ENCODE measurements at regions not wholly inside any gene's neighbourhood (a gene's known extent, or its start where the extent isn't known, plus 50 kb on each side); places are given as distances from the start of the nearest gene placed in this dataset.
"Not testable (repeated sequence)": the region's sequence is repeated elsewhere in the genome, so short reads cannot be mapped to it uniquely, and the experiment has no call there.

DNA sequence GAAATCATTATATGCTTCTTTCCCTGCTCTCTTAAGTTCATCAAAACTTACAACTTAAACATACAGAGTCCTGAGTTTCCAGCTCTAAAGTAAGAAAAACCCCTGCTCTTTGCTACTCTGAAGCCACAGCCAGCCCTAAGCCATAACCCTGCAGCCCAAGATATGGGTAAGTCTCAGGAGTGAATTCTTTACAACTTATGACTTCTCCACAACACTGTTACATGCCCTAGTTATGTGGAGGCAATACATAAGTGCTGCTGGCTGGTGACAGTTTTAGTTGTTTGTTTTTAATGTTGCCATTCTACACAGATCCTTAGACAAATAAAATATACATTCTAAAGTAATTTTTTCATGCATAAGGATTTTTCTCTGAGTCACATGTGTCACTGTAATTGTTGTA, 100.2 kb downstream of the FBXO8 start:
- DNase-seq, result no peak

- no peak for DNase-seq
These were observed 101.6 kb downstream of the FBXO8 start for GRCh38 chr4:174181827-174182226.

- no peak for DNase-seq
These were observed 105.9 kb downstream of the FBXO8 start for GRCh38 chr4:174177536-174177935.

DNA sequence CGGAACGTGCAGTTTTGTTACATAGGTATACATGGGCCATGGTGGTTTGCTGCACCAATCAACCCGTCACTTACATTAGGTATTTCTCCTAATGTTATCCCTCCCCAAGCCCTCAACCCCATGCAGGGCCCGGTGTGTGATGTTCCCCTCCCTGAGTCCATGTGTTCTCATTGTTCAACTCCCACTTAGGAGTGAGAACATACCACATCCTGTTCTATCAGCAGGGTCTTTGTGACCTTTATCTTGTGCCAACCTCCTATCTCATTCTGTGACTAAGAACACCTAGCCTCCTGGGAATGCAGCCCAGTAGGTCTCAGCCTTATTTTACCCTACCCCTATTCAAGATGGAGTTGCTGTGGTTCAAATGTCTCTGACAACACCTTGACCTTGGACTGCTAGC, 107.6 kb downstream of the FBXO8 start:
- not testable (repeated sequence) for DNase-seq

DNA sequence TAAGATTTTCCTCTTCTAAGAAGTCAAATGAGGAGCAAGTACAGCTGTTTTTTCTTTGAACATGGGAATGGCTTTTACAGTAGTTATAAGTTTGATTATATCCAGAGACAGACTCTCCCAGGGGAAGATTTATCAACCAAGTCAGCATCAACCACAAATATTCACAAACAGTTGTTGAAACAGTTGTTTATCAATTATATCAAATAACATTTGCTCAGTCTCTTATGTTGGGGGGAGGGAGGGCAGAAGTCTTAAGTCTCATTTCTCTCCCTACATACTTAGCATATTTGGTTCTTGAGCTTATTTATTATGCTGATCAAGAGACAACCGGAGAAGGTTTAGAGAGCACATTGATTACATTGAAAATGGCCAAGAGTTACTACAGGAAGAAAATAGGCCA, 110.1 kb downstream of the FBXO8 start:
- no peak for DNase-seq

DNA sequence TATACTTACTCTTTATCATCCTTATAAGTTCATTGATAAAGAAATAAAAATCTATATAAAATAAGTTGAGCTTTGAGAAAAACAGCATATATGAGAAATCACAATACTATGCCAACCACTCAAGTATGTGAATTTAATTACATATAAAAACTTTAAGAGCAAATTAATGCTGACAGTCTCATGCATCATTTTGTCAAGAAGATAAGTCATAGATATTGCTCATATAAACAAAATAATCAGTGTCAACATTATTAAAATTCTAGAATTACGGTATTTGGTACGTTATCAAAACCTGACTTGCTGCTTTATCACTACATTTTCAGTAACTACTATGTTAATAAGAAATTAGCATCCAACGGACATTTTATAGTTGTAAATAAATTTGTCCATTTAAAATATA, 111.2 kb downstream of the FBXO8 start:
- DNase-seq, result no peak

GRCh38 chr4:174170906-174171305, 112.6 kb downstream of the FBXO8 start:
- no peak for DNase-seq

- no peak for DNase-seq
These were observed 113.4 kb downstream of the FBXO8 start for GRCh38 chr4:174170091-174170490.

- DNase-seq, result no peak
These were observed 126.3 kb downstream of the FBXO8 start for GRCh38 chr4:174157106-174157607.

DNA sequence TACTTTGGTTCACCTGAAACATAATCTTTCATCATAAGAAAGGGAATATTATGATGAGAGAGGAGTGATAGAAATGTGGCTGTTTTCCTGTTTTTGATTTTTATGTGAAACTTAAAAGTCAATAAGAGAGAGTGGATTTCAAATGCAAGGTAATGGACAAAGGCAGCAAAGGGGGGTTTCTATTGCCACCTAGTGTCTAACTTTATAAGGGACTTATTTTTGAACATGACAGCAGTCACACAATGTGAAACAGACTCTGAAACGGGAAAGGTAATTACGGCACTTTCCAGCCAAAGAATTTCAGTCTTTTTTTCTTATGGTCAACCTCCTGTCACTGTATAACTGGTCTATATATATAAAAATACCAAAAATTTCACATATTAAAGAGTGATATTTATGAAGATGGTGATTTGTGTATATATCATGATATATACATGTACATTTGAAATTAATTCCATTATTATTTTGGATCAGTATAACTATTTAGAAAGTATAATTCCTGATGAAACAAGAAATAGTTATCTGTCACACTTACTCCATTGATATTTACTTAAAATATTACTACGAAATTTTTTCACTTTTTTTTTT, 127.1 kb downstream of the FBXO8 start:
- DNase-seq, result no peak

- DNase-seq, result no peak
These were observed 129.1 kb downstream of the FBXO8 start for GRCh38 chr4:174154215-174154854.

DNA sequence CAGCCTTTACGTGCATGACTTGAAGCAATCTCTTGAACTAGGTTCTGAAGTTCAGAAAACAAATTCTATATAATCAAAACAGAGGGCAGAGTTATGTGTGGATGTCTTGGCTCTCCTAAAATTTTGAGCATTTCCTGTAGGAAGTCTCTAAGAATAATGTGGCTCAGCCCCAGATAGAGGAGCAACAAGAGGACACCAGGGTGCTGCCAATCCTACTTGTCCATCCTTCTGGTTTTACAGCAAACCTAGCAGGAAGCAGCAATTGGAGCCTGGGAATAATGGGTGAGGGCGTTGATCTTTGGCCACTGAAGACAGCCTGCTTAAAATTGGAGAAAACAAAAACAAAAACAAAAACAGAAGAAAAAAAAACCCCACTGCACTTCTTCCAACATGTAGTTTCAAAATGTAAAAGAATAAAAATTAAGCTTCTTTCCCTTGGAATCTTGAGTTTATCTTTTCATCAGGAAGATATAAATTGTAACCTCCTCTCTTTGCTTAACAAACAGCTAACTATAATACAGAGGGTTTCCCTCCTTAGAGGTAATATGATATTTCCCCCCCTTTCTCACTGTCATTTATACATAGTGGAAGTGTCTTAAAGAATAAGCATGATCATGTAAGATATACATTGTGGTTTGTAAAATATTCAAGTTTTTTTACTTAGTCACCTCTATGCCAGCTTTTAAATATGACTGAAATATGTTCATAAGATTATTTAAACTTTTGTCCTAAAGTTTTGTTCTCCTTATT, 130.6 kb downstream of the FBXO8 start:
- no peak for DNase-seq

DNA sequence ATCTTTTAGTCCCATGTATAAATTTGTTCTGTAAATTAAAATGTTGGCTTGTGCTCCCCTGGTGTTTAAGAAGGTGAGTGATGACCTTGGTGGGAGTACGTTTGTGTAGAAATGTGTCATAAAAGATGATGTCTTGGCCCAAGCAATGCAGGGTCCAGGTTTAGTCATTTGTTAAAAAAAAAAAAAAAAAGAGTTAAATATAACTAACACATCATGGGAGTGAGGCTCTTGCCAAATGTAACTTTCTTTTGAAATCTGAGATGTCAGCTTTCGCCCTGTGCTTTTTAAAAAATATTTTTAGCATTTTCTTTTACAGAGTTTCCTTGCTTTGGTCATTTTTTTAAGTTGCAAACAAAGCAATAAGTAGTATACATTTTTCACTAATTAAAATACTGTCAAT, 135.6 kb downstream of the FBXO8 start:
- no peak for DNase-seq

- no peak for DNase-seq
These were observed 139.4 kb downstream of the FBXO8 start for GRCh38 chr4:174144106-174144505.

DNA sequence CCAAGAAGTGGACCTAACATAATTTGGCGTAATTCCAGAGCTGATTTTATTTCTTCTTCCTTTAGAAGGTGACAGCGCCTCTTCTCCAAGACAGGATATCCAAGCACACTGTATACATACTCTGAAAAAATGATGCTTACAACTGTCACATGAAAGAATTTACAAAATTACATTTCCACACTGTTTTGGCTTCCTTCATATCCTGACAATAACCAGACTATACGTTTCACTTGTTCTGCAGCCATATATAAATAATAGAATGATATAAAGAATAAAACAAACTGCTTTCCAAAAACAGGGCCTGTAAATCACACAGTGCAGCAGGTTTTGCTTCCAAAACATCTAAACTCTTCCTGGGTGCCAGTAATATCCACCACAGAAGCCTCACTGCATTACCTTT, 141.6 kb downstream of the FBXO8 start:
- no peak for DNase-seq

- no peak for DNase-seq
These were observed 144.9 kb downstream of the FBXO8 start for GRCh38 chr4:174138616-174139015.

DNA sequence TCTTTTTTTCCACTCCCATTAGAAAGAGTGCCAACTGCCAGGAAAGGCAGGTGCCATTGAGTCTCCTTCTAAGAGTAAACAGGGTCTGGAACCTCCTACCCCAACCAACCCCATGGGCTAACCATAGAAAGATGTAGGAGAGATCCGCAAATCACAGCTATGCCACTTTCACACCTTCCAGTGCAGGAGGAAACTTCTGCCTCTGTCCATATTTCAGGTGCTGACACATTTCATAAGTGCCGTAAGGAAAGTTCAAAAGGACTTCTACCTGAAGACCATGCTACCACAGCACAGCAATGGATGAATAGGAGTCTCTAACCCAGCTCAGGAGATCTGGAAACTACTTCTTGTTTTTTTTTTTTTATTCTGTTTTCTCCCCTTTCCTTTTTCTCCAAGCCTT, 145.8 kb downstream of the FBXO8 start:
- no peak for DNase-seq

- no peak for DNase-seq
These were observed 147.5 kb downstream of the FBXO8 start for GRCh38 chr4:174135936-174136406.

DNA sequence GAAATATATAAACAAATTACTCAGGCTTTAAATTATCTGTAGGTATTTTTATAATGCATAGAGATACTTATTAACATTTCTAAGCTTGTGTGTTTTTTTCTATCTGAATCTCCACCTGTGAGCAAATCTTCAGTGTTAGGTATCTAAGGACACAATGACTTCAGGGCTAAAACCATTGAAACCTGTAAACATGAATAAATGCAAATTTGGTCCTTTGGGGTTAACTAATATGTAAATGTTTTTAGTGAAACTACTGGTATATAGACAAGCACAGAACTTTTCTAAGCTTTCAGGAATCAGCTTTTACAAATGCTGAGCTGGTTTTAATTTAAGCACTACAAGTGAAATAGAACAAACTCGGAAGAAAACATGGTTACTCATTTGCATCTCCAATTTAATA, 147.9 kb downstream of the FBXO8 start:
- DNase-seq, result no peak

DNA sequence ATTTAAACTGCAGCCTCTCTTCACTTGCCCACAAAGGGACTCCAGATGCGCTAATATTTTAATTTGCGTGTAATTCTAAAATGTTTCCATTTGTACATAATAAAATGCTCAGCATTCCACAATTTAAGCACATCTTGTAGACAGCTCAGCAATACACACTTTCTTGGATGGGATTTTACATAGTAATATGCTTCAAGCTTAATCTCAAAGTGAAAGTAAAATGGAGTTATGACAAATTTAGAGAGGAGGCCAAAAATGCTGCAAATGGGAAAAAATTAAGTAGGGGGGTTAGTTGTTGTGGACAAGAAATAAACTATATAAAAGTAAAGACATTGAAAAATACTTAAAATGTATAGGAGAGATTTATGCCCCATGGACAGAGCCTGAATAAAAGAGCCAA, 149.1 kb downstream of the FBXO8 start:
- no peak for DNase-seq

DNA sequence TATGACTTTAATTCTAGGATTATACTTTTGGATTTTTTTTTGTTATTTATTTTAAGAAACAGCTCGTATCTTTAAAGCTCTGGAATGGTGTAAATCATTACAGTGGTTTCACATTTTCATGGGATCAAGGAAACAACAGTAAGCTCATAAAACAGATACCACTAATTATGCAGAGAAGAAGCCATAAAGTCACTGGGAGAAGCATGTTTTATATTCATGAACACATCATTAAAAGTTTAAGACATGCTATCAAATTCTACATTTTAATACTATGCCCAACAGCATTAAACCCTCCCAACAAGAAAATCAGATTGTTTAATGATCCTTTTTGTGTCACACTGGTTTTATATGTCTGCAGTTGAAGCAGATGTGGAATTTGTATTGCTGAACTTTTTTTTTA, 149.9 kb downstream of the FBXO8 start:
- DNase-seq, result no peak

DNA sequence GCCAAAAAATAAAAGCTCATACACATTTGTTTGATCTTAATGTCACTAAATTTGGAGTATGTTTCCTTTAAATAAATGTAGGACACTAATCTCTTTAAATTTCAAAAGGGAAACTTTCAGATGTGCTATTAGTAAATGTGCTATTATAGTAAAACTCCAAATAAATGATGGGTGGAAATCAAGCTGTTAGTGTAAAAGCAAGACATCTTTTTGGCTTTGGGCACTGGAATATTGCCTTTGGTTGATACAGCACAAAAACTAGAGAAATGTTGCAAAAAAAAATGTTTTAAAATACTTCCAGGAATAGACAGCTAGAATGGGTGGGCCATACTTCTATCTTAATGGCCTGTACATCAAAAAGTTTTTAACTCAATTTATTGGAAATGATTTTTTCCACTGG, 151.6 kb downstream of the FBXO8 start:
- no peak for DNase-seq

- DNase-seq, result no peak
These were observed 160.8 kb downstream of the FBXO8 start for GRCh38 chr4:174122705-174123104.

Data from CD4-positive, alpha-beta T cell treated with Interleukin-17A for 4 hours (primary cell).